Astrocyte (in vitro differentiated cells and primary cell): ENCODE measurements at regions not wholly inside any gene's neighbourhood (a gene's known extent, or its start where the extent isn't known, plus 50 kb on each side); places are given as distances from the start of the nearest gene placed in this dataset.

Source experiments
- EZH2 ChIP-seq: IDR thresholded peaks from 2 replicates; pipeline ENCODE4 v1.6.1; 2012; ENCODE audit warnings: mild to moderate bottlenecking, low read length, inconsistent platforms; ENCODE audit not compliant: insufficient read depth
- TF ChIP-seq, protein P1 (sequence below): IDR thresholded peaks from 2 replicates; pipeline ENCODE4 v1.5.1; 2011; ENCODE audit warnings: low read depth, mild to moderate bottlenecking, inconsistent platforms, low read length, moderate library complexity; ENCODE audit not compliant: insufficient read depth

DNA sequence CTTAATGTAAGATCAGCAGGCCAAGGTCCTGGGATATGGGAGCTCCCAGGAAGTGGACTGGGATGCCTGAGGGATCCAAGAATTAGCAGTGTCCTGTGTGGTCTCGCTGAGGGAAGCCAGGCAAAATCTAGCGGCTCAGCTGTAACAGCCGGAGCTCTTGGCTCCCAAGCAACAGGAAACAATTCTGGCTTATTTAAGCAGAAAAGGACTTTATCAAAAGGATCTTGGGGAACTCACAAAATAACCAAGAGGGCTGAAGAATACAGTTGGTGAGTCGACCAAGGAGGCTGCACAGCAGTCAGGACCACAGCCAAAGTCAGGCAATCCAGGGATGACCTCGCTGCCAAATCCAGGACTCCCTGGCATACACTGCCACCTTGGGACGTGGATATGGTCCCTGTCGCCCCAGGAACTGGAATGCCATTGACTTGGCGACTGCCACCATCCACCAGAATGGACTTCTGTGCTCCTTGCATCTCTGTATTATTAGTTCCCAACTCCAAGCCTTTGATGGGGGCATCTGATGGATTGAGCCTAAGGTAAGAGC lies 165.3 kb upstream of the BCOR start:
- TF ChIP-seq, protein P1, sequence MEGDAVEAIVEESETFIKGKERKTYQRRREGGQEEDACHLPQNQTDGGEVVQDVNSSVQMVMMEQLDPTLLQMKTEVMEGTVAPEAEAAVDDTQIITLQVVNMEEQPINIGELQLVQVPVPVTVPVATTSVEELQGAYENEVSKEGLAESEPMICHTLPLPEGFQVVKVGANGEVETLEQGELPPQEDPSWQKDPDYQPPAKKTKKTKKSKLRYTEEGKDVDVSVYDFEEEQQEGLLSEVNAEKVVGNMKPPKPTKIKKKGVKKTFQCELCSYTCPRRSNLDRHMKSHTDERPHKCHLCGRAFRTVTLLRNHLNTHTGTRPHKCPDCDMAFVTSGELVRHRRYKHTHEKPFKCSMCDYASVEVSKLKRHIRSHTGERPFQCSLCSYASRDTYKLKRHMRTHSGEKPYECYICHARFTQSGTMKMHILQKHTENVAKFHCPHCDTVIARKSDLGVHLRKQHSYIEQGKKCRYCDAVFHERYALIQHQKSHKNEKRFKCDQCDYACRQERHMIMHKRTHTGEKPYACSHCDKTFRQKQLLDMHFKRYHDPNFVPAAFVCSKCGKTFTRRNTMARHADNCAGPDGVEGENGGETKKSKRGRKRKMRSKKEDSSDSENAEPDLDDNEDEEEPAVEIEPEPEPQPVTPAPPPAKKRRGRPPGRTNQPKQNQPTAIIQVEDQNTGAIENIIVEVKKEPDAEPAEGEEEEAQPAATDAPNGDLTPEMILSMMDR: no peak
- TF ChIP-seq EZH2: no peak
